Kidney (tissue), 13 donors: ENCODE measurements at regions not wholly inside any gene's neighbourhood (a gene's known extent, or its start where the extent isn't known, plus 50 kb on each side); places are given as distances from the start of the nearest gene placed in this dataset.
"Not testable (repeated sequence)": the region's sequence is repeated elsewhere in the genome, so short reads cannot be mapped to it uniquely, and the experiment has no call there.

Experiments
- DNase-seq, 5 donors: peaks; one replicate each; pipeline ENCODE4 v3.0.0-alpha.2; 2013 to 2020
- FAIRE-seq: peaks from 2 replicates; lab custom pipeline; 2012; peaks lifted over from hg19 to GRCh38; lab: Jason Lieb, UNC
- H3K27ac ChIP-seq, 2 donors: one replicate each; pipeline ENCODE4 v1.7.0; 2013; ENCODE audit warnings: low read depth in 2 of 2, low read length in 2 of 2, inconsistent platforms in 1 of 2
- H3K27me3 ChIP-seq: one replicate; pipeline ENCODE4 v1.7.1; 2013; ENCODE audit warnings: low read length, inconsistent platforms; ENCODE audit not compliant: control insufficient read depth, insufficient read depth
- H3K36me3 ChIP-seq, 3 donors: one replicate each; pipeline versions ENCODE4 v1.7.0 to v1.7.1; 2013; ENCODE audit warnings: low read length in 3 of 3, control low read depth in 1 of 3, inconsistent platforms in 1 of 3; ENCODE audit not compliant: insufficient read depth in 3 of 3, control insufficient read depth in 2 of 3
- H3K4me1 ChIP-seq, 3 donors: one replicate each; pipeline versions ENCODE4 v1.7.0 to v1.7.1; 2013; ENCODE audit warnings: low read length in 3 of 3, inconsistent platforms in 1 of 3, low read depth in 1 of 3; ENCODE audit not compliant: control insufficient read depth in 2 of 3, insufficient read depth in 2 of 3
- H3K4me3 ChIP-seq, 3 donors: one replicate each; pipeline versions ENCODE4 v1.7.0 to v1.8.1; 2013; ENCODE audit warnings: low read length in 3 of 3, control low read depth in 1 of 3, inconsistent platforms in 1 of 3
- H3K9ac ChIP-seq, 3 donors: one replicate each; pipeline versions ENCODE4 v1.7.0 to v1.7.1; 2013; ENCODE audit warnings: low read length in 3 of 3, control low read depth in 1 of 3, inconsistent platforms in 1 of 3
- H3K9me3 ChIP-seq, 3 donors: one replicate each; pipeline versions ENCODE4 v1.7.0 to v1.7.1; 2013; ENCODE audit warnings: low read length in 3 of 3, control low read depth in 1 of 3, inconsistent platforms in 1 of 3; ENCODE audit not compliant: control insufficient read depth in 2 of 3, insufficient read depth in 1 of 3
- CTCF ChIP-seq: IDR thresholded peaks from 3 replicates; pipeline ENCODE4 v1.5.1; 2012; ENCODE audit warnings: mild to moderate bottlenecking, moderate library complexity, borderline replicate concordance; ENCODE audit not compliant: insufficient read depth; ENCODE audit errors: extremely low read depth
- intact Hi-C: fragments of 100-400 bp; cut with DNase I; formaldehyde crosslinking; loops from one replicate; pipeline ENCODE4 v1.11.1; 2022
- donor health status: control.
- donor health status: control.
- donor health status: control.
- donor health status: control.
- donor health status: control.
- donor health status: DM: yes; HTN: yes; CAD: no.
- donor health status: Normal renal cell carcinoma (clear cell type).

GRCh38 chr1:229170274-229170673 is 100.6 kb upstream of the RAB4A start:
- DNase-seq: no peak

GRCh38 chr1:229170778-229171505 is 100.0 kb upstream of the RAB4A start:
- no peak for FAIRE-seq

More at GRCh38 chr1:229170274-229170673, 100.6 kb upstream of the RAB4A start:
- Histone ChIP-seq H3K9me3 (no peaks in the 10 kb centered on the region), H3K36me3 (no peaks in the 10 kb centered on the region), H3K9ac (no peak overlapping the region), H3K4me3 (no peak overlapping the region), H3K4me1 (no peaks in the 10 kb centered on the region), H3K27ac (no peak overlapping the region), H3K27me3 (no peaks in the 10 kb centered on the region)
- no peak for FAIRE-seq
- intact Hi-C loops: no loop called here
- no peak for TF ChIP-seq CTCF

GRCh38 chr1:229171934-229172333 is 99.0 kb upstream of the RAB4A start:
- no peak for TF ChIP-seq CTCF
- Histone ChIP-seq H3K27ac (no peak overlapping the region), H3K9me3 (no peaks in the 10 kb centered on the region), H3K27me3 (no peaks in the 10 kb centered on the region), H3K4me3 (no peak overlapping the region), H3K36me3 (no peaks in the 10 kb centered on the region), H3K4me1 (no peaks in the 10 kb centered on the region), H3K9ac (no peak overlapping the region)
- FAIRE-seq (no peak), DNase-seq (no peak)
- intact Hi-C loops: no loop called here

More at GRCh38 chr1:229170778-229171505, 100.0 kb upstream of the RAB4A start:
- H3K4me3 ChIP-seq: no peak overlapping the region
- no peaks in the 10 kb centered on the region for H3K9me3 ChIP-seq
- intact Hi-C loops: no loop called here
- H3K36me3 ChIP-seq: no peaks in the 10 kb centered on the region
- no peak overlapping the region for H3K9ac ChIP-seq
- no peak for TF ChIP-seq CTCF
- no peak overlapping the region for H3K27ac ChIP-seq
- no peak for DNase-seq
- H3K4me1 ChIP-seq: no peaks in the 10 kb centered on the region
- H3K27me3 ChIP-seq: no peaks in the 10 kb centered on the region

- intact Hi-C loops: not testable (repeated sequence)
Measured at GRCh38 chr1:229173491-229174476, 97.1 kb upstream of the RAB4A start.

GRCh38 chr1:229175297-229175696 is 95.6 kb upstream of the RAB4A start:
- not testable (repeated sequence) for H3K9ac ChIP-seq

More at GRCh38 chr1:229173491-229174476, 97.1 kb upstream of the RAB4A start:
- DNase-seq, H3K36me3 ChIP-seq, H3K27ac ChIP-seq, H3K4me3 ChIP-seq, H3K9me3 ChIP-seq, H3K27me3 ChIP-seq, H3K4me1 ChIP-seq, H3K9ac ChIP-seq, FAIRE-seq: not testable (repeated sequence)

GRCh38 chr1:229176457-229176856 is 94.5 kb upstream of the RAB4A start:
- FAIRE-seq, H3K9ac ChIP-seq, H3K4me3 ChIP-seq, H3K36me3 ChIP-seq, intact Hi-C loops, H3K4me1 ChIP-seq, H3K27ac ChIP-seq, H3K9me3 ChIP-seq, H3K27me3 ChIP-seq, DNase-seq: not testable (repeated sequence)

More at GRCh38 chr1:229175297-229175696, 95.6 kb upstream of the RAB4A start:
- H3K36me3 ChIP-seq, H3K4me3 ChIP-seq, H3K9me3 ChIP-seq, H3K27me3 ChIP-seq, DNase-seq, intact Hi-C loops, H3K27ac ChIP-seq, FAIRE-seq, H3K4me1 ChIP-seq: not testable (repeated sequence)
